HCT116 (cell line): ENCODE measurements at regions not wholly inside any gene's neighbourhood (a gene's known extent, or its start where the extent isn't known, plus 50 kb on each side); places are given as distances from the start of the nearest gene placed in this dataset.

Experiments used
- ATAC-seq: fragments of 200-7000 bp; cut with Tn5 transposase; 2 replicates; pipeline ENCODE4 v1.9.1; 2020; ENCODE audit warnings: mild to moderate bottlenecking, moderate library complexity
- BruUV-seq: library from RNA; stranded (reverse); fragments of 400-500 nt; replicated peaks from 2 replicates; lab custom pipeline; 2021; lab: Mats Ljungman, UMichigan
- CTCF ChIA-PET: fragments of 300-600 bp; sonication (Branson Sonifier 250); formaldehyde crosslinking; loops from one replicate; lab custom pipeline; 2021; ENCODE audit warnings: antibody characterized with exemption; lab: Charles Lee
- POLR2A ChIA-PET: fragments of 300-600, 350-600 bp; sonication (Branson Sonifier 250); formaldehyde crosslinking; loops from one replicate; lab custom pipeline; 2021; ENCODE audit warnings: antibody characterized with exemption; lab: Charles Lee
- RAD21 ChIA-PET, 2 experiments: fragments of 300-600 bp; sonication (Branson Sonifier 250); formaldehyde crosslinking; loops; one replicate each; lab custom pipeline; 2023; ENCODE audit warnings: low total read pairs in 2 of 2; ENCODE audit not compliant: uncharacterized antibody in 2 of 2, unreplicated experiment in 2 of 2, low non-redundant PET in 1 of 2; lab: Charles Lee
- DNase-seq: peaks from one replicate; pipeline ENCODE4 v3.0.0-alpha.2; 2010; ENCODE audit warnings: low read depth, low spot score
- H2AFZ ChIP-seq: fragments of 200-600 bp; shearing (Covaris generic), sonication (generic); 2 replicates; pipeline ENCODE4 v1.6.1; 2017; ENCODE audit warnings: low read depth, mixed run types, mixed read lengths, antibody characterized with exemption, low read length; ENCODE audit not compliant: poor library complexity, severe bottlenecking
- H3K27ac ChIP-seq: 2 replicates; pipeline ENCODE4 v1.5.1; 2012; ENCODE audit warnings: low read depth, low read length
- H3K27me3 ChIP-seq: fragments of 200-600 bp; sonication (generic); 2 replicates; pipeline ENCODE4 v1.6.1; 2016; ENCODE audit warnings: mixed run types, low read length, mixed read lengths; ENCODE audit not compliant: insufficient read depth
- H3K36me3 ChIP-seq, 2 experiments: fragments of 200-500 bp in 1 of 2; fragments of 200-600 bp in 1 of 2; sonication (Bioruptor generic) in 1 of 2; sonication (generic) in 1 of 2; 2 replicates each; pipeline versions ENCODE4 v1.5.1 to v1.6.1; 2014 to 2016; ENCODE audit warnings: low read length in 2 of 2, inconsistent platforms in 1 of 2, mixed read lengths in 1 of 2, mixed run types in 1 of 2; ENCODE audit not compliant: insufficient read depth in 2 of 2, control insufficient read depth in 1 of 2
- H3K4me1 ChIP-seq, 2 experiments: fragments of 200-600 bp in 1 of 2; sonication (generic) in 1 of 2; 2 replicates each; pipeline versions ENCODE4 v1.5.1 to v1.6.1; 2012 to 2017; ENCODE audit warnings: low read length in 2 of 2, inconsistent platforms in 1 of 2, mild to moderate bottlenecking in 1 of 2, mixed read lengths in 1 of 2, mixed run types in 1 of 2, moderate library complexity in 1 of 2; ENCODE audit not compliant: insufficient read depth in 2 of 2, control insufficient read depth in 1 of 2
- H3K4me2 ChIP-seq: fragments of 200-600 bp; sonication (generic); 2 replicates; pipeline ENCODE4 v1.6.1; 2017; ENCODE audit warnings: mixed run types, low read length, mixed read lengths
- H3K4me3 ChIP-seq, 2 experiments: fragments of 200-600 bp in 1 of 2; sonication (generic) in 1 of 2; replicated peaks in 1 of 2; 2 replicates each; pipeline ENCODE4 v1.5.1; 2011 to 2016; ENCODE audit warnings: low read length in 2 of 2, control low read depth in 1 of 2, low read depth in 1 of 2, mild to moderate bottlenecking in 1 of 2, mixed read lengths in 1 of 2, mixed run types in 1 of 2
- H3K79me2 ChIP-seq: fragments of 200-600 bp; sonication (generic); 2 replicates; pipeline ENCODE4 v1.6.1; 2017; ENCODE audit warnings: mild to moderate bottlenecking, mixed run types, low read length, moderate library complexity, mixed read lengths; ENCODE audit not compliant: insufficient read depth
- H3K9ac ChIP-seq: fragments of 200-600 bp; sonication (generic); 2 replicates; pipeline ENCODE4 v1.6.1; 2016; ENCODE audit warnings: low read length, mixed read lengths
- H3K9me2 ChIP-seq: fragments of 200-600 bp; sonication (generic), shearing (Covaris generic); 2 replicates; pipeline ENCODE4 v1.6.1; 2017; ENCODE audit warnings: mixed run types, mild to moderate bottlenecking, moderate library complexity; ENCODE audit not compliant: insufficient read depth
- H3K9me3 ChIP-seq, 2 experiments: fragments of 200-500 bp in 1 of 2; fragments of 200-600 bp in 1 of 2; sonication (Bioruptor generic) in 1 of 2; sonication (generic) in 1 of 2; 2 replicates each; pipeline ENCODE4 v1.6.1; 2014 to 2017; ENCODE audit warnings: low read length in 2 of 2, mixed read lengths in 2 of 2, inconsistent platforms in 1 of 2, low read depth in 1 of 2, mild to moderate bottlenecking in 1 of 2, mixed run types in 1 of 2, moderate library complexity in 1 of 2; ENCODE audit not compliant: control insufficient read depth in 1 of 2, insufficient read depth in 1 of 2
- H4K20me1 ChIP-seq: fragments of 200-600 bp; sonication (generic), shearing (Covaris generic); 2 replicates; pipeline ENCODE4 v1.6.1; 2017; ENCODE audit warnings: mixed run types, mild to moderate bottlenecking, moderate library complexity; ENCODE audit not compliant: insufficient read depth
- CTCF ChIP-seq, 3 experiments: fragments of 200-600 bp in 1 of 3; sonication (generic) in 1 of 3; IDR thresholded peaks in 2 of 3; conservative IDR thresholded peaks in 1 of 3; 2 replicates each; pipeline ENCODE4 v1.5.1; 2012 to 2017; ENCODE audit warnings: low read depth in 2 of 3, low read length in 2 of 3, antibody characterized with exemption in 1 of 3, borderline replicate concordance in 1 of 3, control low read depth in 1 of 3, mild to moderate bottlenecking in 1 of 3, mixed read lengths in 1 of 3, mixed run types in 1 of 3, moderate library complexity in 1 of 3; ENCODE audit not compliant: insufficient read depth in 1 of 3
- ELF1 ChIP-seq: IDR thresholded peaks from 2 replicates; pipeline ENCODE4 v1.6.1; 2012; ENCODE audit warnings: low read depth, borderline replicate concordance
- EZH2 ChIP-seq: fragments of 200-600 bp; sonication (generic); IDR thresholded peaks from 2 replicates; pipeline ENCODE4 v1.6.1; 2017; ENCODE audit warnings: antibody characterized with exemption, mixed run types
- FOSL1 ChIP-seq: IDR thresholded peaks from 2 replicates; pipeline ENCODE4 v1.6.1; 2012; ENCODE audit warnings: low read depth
- JUND ChIP-seq: IDR thresholded peaks from 2 replicates; pipeline ENCODE4 v1.6.1; 2012
- POLR2A ChIP-seq: IDR thresholded peaks from 2 replicates; pipeline ENCODE4 v1.7.0; 2011; ENCODE audit warnings: borderline replicate concordance; ENCODE audit not compliant: insufficient read depth, insufficient read length; ENCODE audit errors: extremely low read depth
- SIN3A ChIP-seq: IDR thresholded peaks from 2 replicates; pipeline ENCODE4 v1.6.1; 2012; ENCODE audit warnings: low read depth
- SP1 ChIP-seq: IDR thresholded peaks from 2 replicates; pipeline ENCODE4 v1.6.1; 2012; ENCODE audit warnings: low read depth
- SRF ChIP-seq: IDR thresholded peaks from 2 replicates; pipeline ENCODE4 v1.6.1; 2012; ENCODE audit warnings: low read depth
- TCF7L2 ChIP-seq: IDR thresholded peaks from 2 replicates; pipeline ENCODE4 v1.7.0; 2011; ENCODE audit warnings: borderline replicate concordance, inconsistent platforms; ENCODE audit not compliant: insufficient read depth, insufficient read length; ENCODE audit errors: extremely low read depth
- YY1 ChIP-seq: IDR thresholded peaks from 2 replicates; pipeline ENCODE4 v1.6.1; 2011; ENCODE audit warnings: low read length, low read depth, moderate library complexity, mild to moderate bottlenecking; ENCODE audit not compliant: insufficient replicate concordance; ENCODE audit errors: extremely low read depth
- ZFX ChIP-seq: fragments of 450-650 bp; IDR thresholded peaks from 2 replicates; pipeline ENCODE4 v1.6.1; 2017
- ZNF274 ChIP-seq: fragments of 200-500 bp; sonication (Bioruptor generic); IDR thresholded peaks from 2 replicates; pipeline ENCODE4 v1.6.1; 2014; ENCODE audit warnings: mild to moderate bottlenecking, low read depth, low read length, inconsistent platforms
- intact Hi-C: fragments of 100-400 bp; cut with micrococcal nuclease; formaldehyde crosslinking; loops from 2 replicates; pipeline ENCODE4 v1.10.0; 2022

- RAD21 ChIA-PET, result no interaction called here
- POLR2A ChIA-PET, result no interaction called here
- Histone ChIP-seq H3K9me3 (no peaks in the 10 kb centered on the region), H3K27ac (no peak overlapping the region), H3K4me2 (no peak overlapping the region), H4K20me1 (no peaks in the 10 kb centered on the region), H3K27me3 (0 out of 2 replicates have a peak, but pooled peaks cover 3% of the 10 kb centered on the region), H3K36me3 (no peaks in the 10 kb centered on the region), H3K4me3 (no peak overlapping the region), H3K79me2 (no peaks in the 10 kb centered on the region), H3K4me1 (no peaks in the 10 kb centered on the region), H3K9ac (no peak overlapping the region), H3K9me2 (no peaks in the 10 kb centered on the region), H2AFZ (no peak overlapping the region)
- BruUV-seq, result no TSS peak
- ATAC-seq (no peak), DNase-seq (no peak)
- CTCF ChIA-PET, result no interaction called here
- intact Hi-C loops, result no loop called here
- TF ChIP-seq TCF7L2, result no peak
- TF ChIP-seq EZH2, result no peak
- no peak for TF ChIP-seq SRF
- no peak for TF ChIP-seq ZNF274
- TF ChIP-seq SP1, result no peak
- TF ChIP-seq FOSL1, result no peak
- TF ChIP-seq ELF1, result no peak
- TF ChIP-seq ZFX, result no peak
- TF ChIP-seq SIN3A, result no peak
- no peak for TF ChIP-seq JUND
- no peak for TF ChIP-seq YY1
- no peak for TF ChIP-seq CTCF (IDR thresholded peaks at IDR 0.05 in 2 of 3, conservative IDR thresholded peaks at IDR 0.05 in 1 of 3; ENCODE audit: borderline replicate concordance in 1 of 3, insufficient read depth in 1 of 3, low read depth in 2 of 3, low read length in 2 of 3)
- no peak for TF ChIP-seq POLR2A
These were observed 312.3 kb downstream of the MED10 start for GRCh38 chr5:6066016-6066415.
